Suprapubic skin (tissue), 4 donors: ENCODE measurements at regions not wholly inside any gene's neighbourhood (a gene's known extent, or its start where the extent isn't known, plus 50 kb on each side); places are given as distances from the start of the nearest gene placed in this dataset.

ENCODE experiments used
- DNase-seq, 2 donors: peaks; one replicate each; pipeline ENCODE4 v3.0.0-alpha.2; 2019; ENCODE audit warnings: low spot score in 2 of 2
- H3K27ac ChIP-seq: fragments of 200-600 bp; sonication (generic); one replicate; pipeline ENCODE4 v1.5.1; 2019
- H3K27me3 ChIP-seq: fragments of 200-600 bp; sonication (generic); one replicate; pipeline ENCODE4 v1.5.1; 2019
- H3K36me3 ChIP-seq: fragments of 200-600 bp; sonication (generic); one replicate; pipeline ENCODE4 v1.5.1; 2019
- H3K4me1 ChIP-seq: fragments of 200-600 bp; sonication (generic); one replicate; pipeline ENCODE4 v1.5.1; 2019
- H3K4me3 ChIP-seq: fragments of 200-600 bp; sonication (generic); one replicate; pipeline ENCODE4 v1.5.1; 2019; ENCODE audit warnings: mild to moderate bottlenecking
- H3K9me3 ChIP-seq: fragments of 200-600 bp; sonication (generic); one replicate; pipeline ENCODE4 v1.5.1; 2019
- EP300 ChIP-seq: sonication (generic); formaldehyde crosslinking; IDR thresholded peaks from one replicate; pipeline ENCODE4 v1.6.1; 2017; ENCODE audit warnings: antibody characterized with exemption
- POLR2A ChIP-seq, 2 donors: fragments of 450-650 bp; IDR thresholded peaks; one replicate each; pipeline ENCODE4 v1.6.1; 2017; ENCODE audit warnings: antibody characterized with exemption in 2 of 2, mild to moderate bottlenecking in 2 of 2, moderate library complexity in 2 of 2
- POLR2AphosphoS5 ChIP-seq, 3 donors: sonication (generic); formaldehyde crosslinking; IDR thresholded peaks; one replicate each; pipeline ENCODE4 v1.6.1; 2017; ENCODE audit warnings: antibody characterized with exemption in 3 of 3
- WGBS: methylation state at CpG from one replicate; pipeline ENCODE4 v1.1.5; 2018; 5-methylcytosine and 5-hydroxymethylcytosine counted together
- TF ChIP-seq, protein P1 (sequence below), 2 donors: fragments of 200-600 bp in 1 of 2; fragments of 450-650 bp in 1 of 2; sonication (generic) in 1 of 2; IDR thresholded peaks; one replicate each; pipeline ENCODE4 v1.5.1; 2016 to 2019; ENCODE audit warnings: antibody characterized with exemption in 2 of 2, mild to moderate bottlenecking in 1 of 2, moderate library complexity in 1 of 2

- Histone ChIP-seq H3K4me1 (no peaks in the 10 kb centered on the region), H3K4me3 (no peak overlapping the region), H3K27ac (no peak overlapping the region), H3K27me3 (no peaks in the 10 kb centered on the region), H3K9me3 (no peaks in the 10 kb centered on the region), H3K36me3 (no peaks in the 10 kb centered on the region)
- 45% methylated on average over 1 of the region's 1 CpG for WGBS
- TF ChIP-seq POLR2AphosphoS5 (IDR thresholded peaks at IDR 0.05), result no peak
- TF ChIP-seq, protein P1, sequence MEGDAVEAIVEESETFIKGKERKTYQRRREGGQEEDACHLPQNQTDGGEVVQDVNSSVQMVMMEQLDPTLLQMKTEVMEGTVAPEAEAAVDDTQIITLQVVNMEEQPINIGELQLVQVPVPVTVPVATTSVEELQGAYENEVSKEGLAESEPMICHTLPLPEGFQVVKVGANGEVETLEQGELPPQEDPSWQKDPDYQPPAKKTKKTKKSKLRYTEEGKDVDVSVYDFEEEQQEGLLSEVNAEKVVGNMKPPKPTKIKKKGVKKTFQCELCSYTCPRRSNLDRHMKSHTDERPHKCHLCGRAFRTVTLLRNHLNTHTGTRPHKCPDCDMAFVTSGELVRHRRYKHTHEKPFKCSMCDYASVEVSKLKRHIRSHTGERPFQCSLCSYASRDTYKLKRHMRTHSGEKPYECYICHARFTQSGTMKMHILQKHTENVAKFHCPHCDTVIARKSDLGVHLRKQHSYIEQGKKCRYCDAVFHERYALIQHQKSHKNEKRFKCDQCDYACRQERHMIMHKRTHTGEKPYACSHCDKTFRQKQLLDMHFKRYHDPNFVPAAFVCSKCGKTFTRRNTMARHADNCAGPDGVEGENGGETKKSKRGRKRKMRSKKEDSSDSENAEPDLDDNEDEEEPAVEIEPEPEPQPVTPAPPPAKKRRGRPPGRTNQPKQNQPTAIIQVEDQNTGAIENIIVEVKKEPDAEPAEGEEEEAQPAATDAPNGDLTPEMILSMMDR (IDR thresholded peaks at IDR 0.05), result no peak
- no peak for TF ChIP-seq EP300
- no peak for TF ChIP-seq POLR2A (IDR thresholded peaks at IDR 0.05)
- no peak for DNase-seq
Observed at GRCh38 chr2:185610301-185610700, 128.3 kb upstream of the FSIP2 start.

DNA sequence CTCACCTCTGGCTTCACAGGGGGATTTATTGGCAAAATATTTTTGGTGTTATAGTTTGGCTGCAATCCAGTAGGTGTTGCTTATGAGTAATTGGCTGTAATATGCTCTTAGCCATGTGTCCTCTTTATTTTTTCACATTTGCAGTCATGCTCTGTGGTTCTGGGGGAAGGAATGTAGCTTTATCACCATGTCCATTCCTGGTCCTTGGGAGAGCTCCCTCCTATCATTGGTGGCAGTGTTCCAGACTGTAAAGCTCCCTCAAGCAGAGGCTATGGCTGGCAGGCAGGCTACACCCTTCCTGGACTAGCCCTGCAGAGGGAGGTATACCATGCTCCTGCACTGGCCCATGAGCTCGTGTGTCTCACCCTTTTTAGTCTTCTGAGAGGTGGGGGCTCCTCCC is 120.0 kb upstream of the FSIP2 start:
- TF ChIP-seq EP300, result no peak
- Histone ChIP-seq H3K9me3 (no peaks in the 10 kb centered on the region), H3K4me1 (no peaks in the 10 kb centered on the region), H3K27me3 (no peaks in the 10 kb centered on the region), H3K4me3 (no peak overlapping the region), H3K36me3 (no peaks in the 10 kb centered on the region), H3K27ac (no peak overlapping the region)
- no peak for DNase-seq
- WGBS, result 50% methylated on average over 1 of the region's 1 CpG

GRCh38 chr2:185625604-185626003 is 113.0 kb upstream of the FSIP2 start:
- DNase-seq, result no peak
- Histone ChIP-seq H3K27me3 (no peaks in the 10 kb centered on the region), H3K4me1 (no peaks in the 10 kb centered on the region), H3K9me3 (no peaks in the 10 kb centered on the region), H3K27ac (no peak overlapping the region), H3K36me3 (no peaks in the 10 kb centered on the region), H3K4me3 (no peak overlapping the region)
- 88% methylated on average over 1 of the region's 1 CpG for WGBS
- TF ChIP-seq POLR2AphosphoS5 (IDR thresholded peaks at IDR 0.05), result no peak

- no peak for DNase-seq
- WGBS, result 25% methylated on average over 5 of the region's 5 CpGs
- H3K4me1 ChIP-seq, result no peaks in the 10 kb centered on the region
- H3K27me3 ChIP-seq, result no peaks in the 10 kb centered on the region
- TF ChIP-seq POLR2AphosphoS5 (IDR thresholded peaks at IDR 0.05) (no peak), EP300 (no peak), POLR2A (IDR thresholded peaks at IDR 0.05) (no peak)
- TF ChIP-seq, protein P1 (IDR thresholded peaks at IDR 0.05), result no peak
- no peak overlapping the region for H3K4me3 ChIP-seq
- H3K36me3 ChIP-seq, result no peaks in the 10 kb centered on the region
- no peak overlapping the region for H3K27ac ChIP-seq
- H3K9me3 ChIP-seq, result no peaks in the 10 kb centered on the region
Observed at GRCh38 chr2:185628985-185629384, 109.6 kb upstream of the FSIP2 start.

- no peaks in the 10 kb centered on the region for H3K27me3 ChIP-seq
- H3K36me3 ChIP-seq, result no peaks in the 10 kb centered on the region
- H3K4me1 ChIP-seq, result no peaks in the 10 kb centered on the region
- H3K4me3 ChIP-seq, result no peak overlapping the region
- H3K9me3 ChIP-seq, result no peaks in the 10 kb centered on the region
- WGBS, result 76% methylated on average over 2 of the region's 2 CpGs
- TF ChIP-seq, protein P1 (IDR thresholded peaks at IDR 0.05), result no peak
- no peak for TF ChIP-seq EP300
- no peak for TF ChIP-seq POLR2AphosphoS5 (IDR thresholded peaks at IDR 0.05)
- no peak for TF ChIP-seq POLR2A (IDR thresholded peaks at IDR 0.05)
- no peak overlapping the region for H3K27ac ChIP-seq
- DNase-seq, result no peak
Observed at GRCh38 chr2:185633621-185634020, 105.0 kb upstream of the FSIP2 start.

DNA sequence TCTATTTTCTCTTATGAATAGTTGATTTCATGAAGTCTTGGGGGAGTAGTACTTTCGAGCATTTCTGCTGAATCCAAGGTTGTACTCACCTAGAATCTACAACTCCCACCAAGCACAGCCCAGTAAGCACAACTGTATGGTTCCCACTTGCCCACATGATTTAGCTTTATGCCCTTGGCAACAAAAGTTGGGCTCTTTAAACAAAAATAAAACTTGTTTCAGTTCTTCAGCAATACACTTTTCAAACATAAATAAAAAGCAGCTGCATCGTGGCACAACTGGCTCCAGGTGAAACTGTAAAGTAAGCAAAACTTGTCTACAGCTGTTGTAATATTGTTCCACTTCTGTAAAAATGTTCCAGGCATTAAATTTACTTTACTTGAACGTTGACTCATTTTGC is 99.8 kb upstream of the FSIP2 start:
- H3K9me3 ChIP-seq, result no peaks in the 10 kb centered on the region
- no peaks in the 10 kb centered on the region for H3K27me3 ChIP-seq
- WGBS, result 24% methylated on average over 3 of the region's 3 CpGs
- H3K4me1 ChIP-seq, result no peaks in the 10 kb centered on the region
- no peaks in the 10 kb centered on the region for H3K36me3 ChIP-seq
- no peak for DNase-seq
- TF ChIP-seq EP300 (no peak), POLR2A (IDR thresholded peaks at IDR 0.05) (no peak), POLR2AphosphoS5 (IDR thresholded peaks at IDR 0.05) (no peak)
- TF ChIP-seq, protein P1 (IDR thresholded peaks at IDR 0.05), result no peak
- H3K27ac ChIP-seq, result no peak overlapping the region
- H3K4me3 ChIP-seq, result no peak overlapping the region
